GM21390 (cell line): ENCODE measurements at regions not wholly inside any gene's neighbourhood (a gene's known extent, or its start where the extent isn't known, plus 50 kb on each side); places are given as distances from the start of the nearest gene placed in this dataset.
"Not testable (repeated sequence)": the region's sequence is repeated elsewhere in the genome, so short reads cannot be mapped to it uniquely, and the experiment has no call there.

Source experiments
- ATAC-seq: cut with Tn5 transposase; IDR thresholded peaks from one replicate; pipeline ENCODE4 v1.9.1; 2021; ENCODE audit not compliant: unreplicated experiment

DNA sequence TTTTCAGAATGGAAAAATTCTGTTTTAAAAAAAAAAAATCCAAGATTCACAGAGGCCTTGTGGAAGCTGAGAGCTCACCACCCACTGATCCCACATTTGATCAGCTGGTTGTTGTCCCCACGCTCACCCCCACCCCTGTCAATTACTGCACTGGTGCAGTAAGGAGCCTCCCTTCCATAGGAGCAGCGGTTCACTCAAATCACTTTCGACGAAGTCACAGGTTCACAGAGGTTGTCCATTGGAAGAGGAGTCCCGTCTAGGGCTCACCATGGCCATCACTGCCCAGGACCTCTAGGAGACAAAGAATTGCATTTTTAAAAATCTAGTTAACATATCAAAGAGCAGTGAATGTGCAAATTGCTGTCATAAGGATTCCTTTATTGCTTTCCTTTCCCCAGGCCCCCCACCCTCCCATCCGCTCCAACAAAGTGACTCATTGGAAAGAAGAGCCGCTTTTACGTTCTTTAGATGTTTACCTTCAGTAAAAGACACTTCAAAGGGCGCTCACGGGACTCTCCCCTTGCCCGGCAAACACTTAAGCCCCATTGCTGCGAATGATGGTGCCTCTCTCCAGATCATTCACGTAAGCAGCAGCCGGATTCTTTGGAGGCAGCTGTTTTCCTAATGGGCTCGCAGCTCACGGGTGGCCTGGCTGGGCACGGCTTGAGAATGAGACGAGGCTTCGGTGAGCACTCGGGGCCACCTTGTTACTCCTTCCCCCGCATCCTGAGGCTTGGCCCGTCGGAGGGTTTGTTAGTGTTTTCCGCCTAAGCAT lies 165.5 kb upstream of the SALL3 start:
- ATAC-seq, result no peak

DNA sequence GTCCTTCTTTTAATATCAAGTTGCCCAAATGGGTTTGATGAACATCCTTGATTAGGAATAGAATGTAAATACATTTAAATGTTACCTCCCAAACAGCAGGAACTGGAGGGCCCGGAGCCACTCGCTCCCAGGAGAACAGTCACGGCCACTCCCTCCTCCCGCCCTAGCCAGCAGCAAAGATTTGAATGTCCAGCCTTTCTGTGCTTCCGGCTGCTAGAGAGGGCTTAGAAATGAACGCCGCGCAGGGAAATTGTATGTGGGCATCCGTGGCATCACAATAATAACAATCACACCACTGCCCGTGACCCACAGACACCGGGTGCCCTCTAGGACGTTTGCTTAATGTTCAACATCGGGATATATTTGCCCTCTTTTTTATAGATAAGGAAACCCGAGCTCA lies 164.9 kb upstream of the SALL3 start:
- ATAC-seq, result no peak

DNA sequence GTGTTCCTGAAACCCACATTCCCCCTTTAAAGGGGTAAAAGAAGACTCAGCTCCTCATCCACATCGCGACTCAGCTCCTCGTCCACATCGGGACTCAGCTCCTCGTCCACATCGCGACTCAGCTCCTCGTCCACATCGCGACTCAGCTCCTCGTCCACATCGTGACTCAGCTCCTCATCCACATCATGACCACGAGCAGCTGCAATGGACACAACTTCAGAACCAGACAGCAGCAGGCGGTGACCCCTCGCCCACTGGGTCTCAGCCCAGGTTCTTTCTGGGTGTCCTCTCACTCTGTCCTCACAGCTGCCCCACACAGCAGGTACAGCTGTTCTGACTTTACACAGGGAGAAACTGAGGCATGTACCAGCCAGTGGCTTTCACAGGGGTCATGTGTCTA lies 163.5 kb upstream of the SALL3 start:
- ATAC-seq, result no peak

DNA sequence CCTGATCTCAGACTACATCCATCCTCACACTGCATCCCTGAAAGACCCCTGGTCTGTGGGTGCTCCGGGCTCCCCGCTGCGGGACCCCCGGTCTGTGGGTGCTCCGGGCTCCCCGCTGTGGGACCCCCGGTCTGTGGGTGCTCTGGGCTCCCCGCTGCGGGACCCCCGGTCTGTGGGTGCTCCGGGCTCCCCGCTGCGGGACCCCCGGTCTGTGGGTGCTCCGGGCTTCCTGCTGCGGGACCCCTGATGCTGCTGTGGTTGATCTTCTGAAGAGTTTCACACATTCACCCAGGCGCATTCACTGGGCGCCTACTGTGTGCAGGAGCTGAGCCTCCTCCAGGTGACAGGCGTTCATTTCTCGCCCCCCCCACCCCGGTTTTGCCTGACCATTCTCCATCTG lies 162.7 kb upstream of the SALL3 start:
- no peak for ATAC-seq

DNA sequence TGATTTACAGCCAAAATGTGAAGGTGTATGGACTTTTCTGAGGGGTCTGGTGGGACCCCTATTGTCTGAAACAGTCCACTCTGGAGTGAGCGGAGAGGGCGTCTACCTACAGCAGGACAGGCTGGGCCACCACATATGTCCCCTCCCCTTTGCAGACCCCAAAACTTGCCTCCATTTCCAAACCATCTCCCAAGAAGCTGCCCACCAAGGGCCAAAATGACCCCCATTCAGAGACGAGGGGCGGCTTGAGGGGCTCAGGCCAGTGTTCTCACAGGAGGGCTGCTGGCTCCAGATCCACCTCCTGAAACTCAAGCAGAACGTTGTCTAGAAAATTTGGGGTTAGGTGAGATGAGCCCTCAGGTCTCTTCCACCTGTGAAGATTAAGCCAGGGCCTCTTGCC lies 161.1 kb upstream of the SALL3 start:
- ATAC-seq, result no peak

DNA sequence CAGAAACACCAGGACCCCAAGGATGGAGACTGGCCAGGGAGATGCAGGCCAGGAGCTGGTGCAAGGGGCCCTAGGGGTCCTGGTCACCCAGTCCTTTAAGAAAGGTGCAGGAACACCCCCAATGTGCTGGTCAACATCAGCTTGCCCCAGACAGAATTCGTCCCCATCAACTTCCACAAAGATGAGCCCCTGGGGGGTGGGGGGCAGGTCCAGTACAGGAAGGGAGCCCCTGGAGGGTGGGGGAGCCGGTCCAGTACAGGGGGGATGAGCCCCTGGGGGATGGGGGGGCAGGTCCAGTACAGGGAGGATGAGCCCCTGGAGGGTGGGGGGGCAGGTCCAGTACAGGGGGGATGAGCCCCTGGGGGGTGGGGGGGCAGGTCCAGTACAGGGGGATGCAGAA lies 160.7 kb upstream of the SALL3 start:
- ATAC-seq, result no peak

DNA sequence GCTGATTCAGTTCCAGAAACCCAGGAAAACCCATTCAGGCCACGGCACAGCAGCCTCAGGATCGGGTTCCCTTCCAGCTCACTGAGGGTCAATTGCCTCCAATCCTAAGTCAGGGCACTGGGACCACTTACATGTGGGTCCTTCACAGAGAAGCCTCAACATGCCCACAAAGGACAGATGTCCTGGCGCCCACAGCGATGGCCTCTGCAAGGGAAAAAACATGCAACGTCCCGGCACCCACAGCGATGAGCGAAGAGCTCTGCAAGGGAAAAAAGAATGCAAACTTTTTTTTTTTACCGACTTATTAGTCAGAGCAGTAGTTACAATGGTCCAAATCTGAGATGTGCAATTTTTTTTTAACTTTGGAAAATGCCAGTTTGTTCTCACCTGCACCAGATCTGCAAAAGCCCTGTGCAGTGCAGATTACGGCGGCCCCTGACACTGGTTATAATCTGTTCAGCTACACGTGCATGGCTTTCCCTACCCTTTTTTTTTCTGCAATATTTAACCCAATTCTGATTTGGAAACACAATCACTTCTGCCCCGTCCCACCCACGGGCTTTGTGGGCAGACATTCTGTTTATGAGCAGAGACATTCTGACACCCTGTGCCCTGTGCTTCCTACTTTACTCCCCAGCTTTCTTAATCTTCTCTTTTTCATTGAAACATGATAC lies 159.3 kb upstream of the SALL3 start:
- no peak for ATAC-seq

DNA sequence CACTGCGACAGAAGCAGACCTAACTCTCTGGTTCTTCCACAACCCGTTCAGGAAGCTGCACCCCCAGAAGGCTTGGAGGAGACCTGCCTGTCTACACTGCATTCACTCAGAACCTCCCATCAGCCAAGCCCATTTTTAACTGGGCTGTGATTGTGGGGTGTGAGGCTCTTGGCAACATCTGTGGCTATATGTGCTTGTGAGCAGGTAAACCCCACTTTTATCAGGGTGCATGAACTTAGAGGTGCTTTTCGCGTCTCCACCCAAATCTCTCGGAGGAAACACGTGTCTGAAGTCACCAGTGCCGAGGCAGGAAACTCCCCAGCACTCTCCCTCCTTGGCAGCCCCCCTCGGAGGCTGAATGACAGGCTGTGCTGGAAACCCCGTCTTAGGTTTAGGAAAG lies 158.2 kb upstream of the SALL3 start:
- ATAC-seq, result no peak

DNA sequence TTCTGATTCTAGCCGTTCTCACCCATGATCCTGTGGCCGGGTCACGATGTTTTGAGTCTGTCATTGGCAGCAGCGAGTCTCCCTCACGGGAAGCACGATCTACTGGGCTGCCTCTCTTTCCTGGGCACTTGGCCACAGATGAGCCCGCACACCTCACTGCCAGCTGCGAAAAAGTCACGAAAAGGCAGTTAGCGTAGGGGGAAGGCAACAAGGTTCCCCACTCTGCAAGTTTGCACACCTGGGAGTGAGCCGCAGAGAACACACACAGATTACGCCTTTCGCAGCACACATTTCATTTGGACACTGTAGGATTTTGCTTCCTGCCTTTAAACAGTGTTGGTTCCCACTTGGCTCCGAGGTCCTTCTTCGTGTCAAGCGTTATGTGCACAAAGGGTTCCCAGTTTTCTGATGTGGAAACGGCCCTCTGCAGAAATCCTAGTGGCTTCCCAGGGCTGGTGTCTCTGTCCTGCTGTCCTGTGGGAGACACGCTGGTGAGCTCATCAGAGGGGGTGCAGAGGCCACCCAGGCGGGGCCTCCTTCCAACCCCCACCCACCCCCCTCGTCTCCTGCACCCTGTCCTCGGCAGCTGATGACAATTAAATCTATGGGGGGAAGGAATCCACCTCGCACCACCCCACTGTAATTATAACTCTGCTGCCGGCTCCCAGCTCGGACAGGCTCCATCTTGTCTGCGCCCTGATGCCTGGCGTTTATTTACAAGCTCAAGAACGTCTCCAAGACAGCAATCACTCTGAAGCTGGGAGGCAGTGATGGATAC lies 157.3 kb upstream of the SALL3 start:
- ATAC-seq, result no peak

DNA sequence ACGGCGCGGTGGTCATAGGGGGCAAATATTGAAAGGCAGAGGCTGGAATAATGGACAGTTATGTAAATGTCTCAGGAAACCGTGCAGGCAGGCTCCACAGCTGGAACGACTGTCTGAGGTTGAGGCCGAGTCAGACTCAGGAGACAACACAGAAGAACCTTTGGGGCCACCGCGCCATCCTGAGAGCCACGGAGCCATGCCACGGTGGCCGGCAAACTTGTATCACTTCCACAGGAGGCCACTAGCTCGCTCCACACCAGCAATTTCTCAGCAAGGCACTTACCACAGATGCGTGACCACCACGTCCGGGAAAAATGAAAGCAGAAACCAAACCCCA lies 156.7 kb upstream of the SALL3 start:
- no peak for ATAC-seq

DNA sequence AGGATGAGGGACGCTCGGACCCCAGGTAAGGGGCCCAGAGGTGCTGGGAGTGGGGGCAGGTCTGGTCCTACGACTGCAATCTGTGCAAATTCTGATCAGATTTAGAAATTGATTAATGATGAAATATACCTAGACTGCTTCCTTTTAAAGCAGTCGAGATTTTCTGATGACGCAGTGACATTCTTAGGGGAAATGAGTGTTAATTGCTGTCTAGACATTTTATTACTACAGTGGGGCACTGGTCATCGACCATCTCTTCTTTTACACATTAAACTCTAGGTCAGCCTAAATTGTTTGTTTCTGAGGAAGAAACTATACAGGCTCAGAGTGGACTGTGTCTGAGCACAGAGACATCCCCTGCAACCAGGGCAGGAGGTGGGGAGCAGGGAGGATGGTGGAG lies 154.4 kb upstream of the SALL3 start:
- no peak for ATAC-seq

DNA sequence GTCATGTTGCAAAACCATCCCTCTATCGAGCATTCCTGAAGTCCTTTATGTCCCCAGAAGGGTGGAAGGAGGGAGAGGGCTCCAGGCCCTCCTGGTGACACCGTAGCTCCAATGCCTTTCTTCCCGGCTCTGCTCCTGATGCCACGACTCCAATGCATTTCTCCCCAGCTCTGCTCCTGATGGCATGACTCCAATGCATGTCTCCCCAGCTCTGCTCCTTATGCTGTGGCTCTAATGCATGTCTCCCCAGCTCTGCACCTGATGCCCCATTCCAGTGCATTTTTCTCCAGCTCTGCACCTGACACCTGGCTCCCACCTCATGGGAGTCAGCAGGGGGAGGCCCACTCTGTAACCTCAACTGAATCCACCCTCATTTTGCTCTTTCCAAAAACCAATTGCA lies 153.0 kb upstream of the SALL3 start:
- no peak for ATAC-seq

DNA sequence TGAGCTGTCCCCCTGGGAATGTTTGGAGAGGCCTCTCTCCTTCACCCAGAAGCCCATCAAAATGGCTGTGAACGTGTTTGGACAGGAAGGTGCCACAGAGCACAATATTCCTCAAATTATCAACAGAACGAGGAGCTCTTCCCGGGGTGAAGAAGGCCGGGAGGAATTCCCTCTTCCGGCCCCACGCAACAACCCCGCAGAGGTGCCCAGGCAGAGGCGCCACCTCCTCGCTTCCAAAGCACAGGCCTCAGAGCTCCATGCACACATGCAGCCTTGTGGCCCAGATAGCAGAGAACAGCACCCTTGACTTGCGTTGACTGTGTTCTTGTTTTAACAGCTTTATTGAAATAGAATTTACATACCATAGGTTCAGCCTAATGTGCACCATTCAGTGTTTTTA lies 152.5 kb upstream of the SALL3 start:
- ATAC-seq, result no peak

DNA sequence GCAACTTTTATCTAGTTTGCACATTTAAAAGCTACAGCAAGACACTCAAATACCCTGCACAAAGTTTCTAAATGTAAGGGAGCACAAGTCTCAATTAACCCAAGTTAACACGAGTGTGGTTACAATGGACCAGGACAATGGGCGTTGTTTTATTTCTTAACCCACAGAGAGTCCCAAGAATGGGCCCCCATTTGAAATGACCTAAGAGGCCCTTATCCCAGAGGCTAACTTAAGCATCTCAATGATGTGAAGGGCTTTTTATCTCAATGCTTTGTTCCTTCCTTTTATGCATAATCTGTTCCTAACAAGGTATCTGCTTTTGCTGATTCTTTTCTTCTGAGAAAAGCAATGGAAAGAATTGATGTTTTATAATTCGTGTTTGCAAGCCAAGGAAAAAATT lies 151.5 kb upstream of the SALL3 start:
- no peak for ATAC-seq

DNA sequence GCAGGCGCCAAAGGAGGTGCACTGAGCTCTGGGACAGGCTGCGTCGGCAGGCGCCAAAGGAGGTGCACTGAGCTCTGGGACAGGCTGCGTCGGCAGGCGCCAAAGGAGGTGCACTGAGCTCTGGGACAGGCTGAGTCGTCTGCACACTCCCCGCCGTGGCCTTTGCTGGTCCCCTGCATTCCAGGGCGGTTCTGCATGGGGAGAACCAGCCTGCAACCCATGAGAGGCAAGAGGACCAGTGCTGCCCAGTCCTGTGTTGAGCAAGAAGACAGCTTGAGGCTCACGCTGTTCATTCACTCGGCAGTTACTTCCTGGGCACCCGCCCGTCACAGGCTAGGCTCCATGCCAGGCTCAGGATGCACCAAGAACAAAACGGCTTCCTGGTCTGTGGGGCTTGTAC lies 150.6 kb upstream of the SALL3 start:
- not testable (repeated sequence) for ATAC-seq

DNA sequence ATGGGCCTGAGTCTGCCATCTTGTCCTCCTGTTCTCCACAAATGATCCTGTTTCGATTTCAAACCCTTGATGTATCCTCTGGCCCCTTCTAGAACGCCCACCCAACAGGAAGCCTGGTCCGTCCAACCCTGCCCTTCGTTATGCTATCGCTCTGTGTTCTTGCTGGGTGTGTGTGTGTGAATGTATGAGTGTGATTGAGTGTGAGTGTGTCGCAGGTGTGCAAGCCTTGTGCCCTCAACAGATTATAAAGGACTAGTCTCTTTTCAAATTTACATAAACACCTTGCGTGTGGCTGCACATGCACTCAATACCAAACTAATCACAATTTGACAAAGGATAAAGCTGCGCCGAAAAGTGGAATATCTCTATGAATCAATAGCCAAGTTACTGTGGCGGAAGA lies 149.5 kb upstream of the SALL3 start:
- ATAC-seq, result no peak

DNA sequence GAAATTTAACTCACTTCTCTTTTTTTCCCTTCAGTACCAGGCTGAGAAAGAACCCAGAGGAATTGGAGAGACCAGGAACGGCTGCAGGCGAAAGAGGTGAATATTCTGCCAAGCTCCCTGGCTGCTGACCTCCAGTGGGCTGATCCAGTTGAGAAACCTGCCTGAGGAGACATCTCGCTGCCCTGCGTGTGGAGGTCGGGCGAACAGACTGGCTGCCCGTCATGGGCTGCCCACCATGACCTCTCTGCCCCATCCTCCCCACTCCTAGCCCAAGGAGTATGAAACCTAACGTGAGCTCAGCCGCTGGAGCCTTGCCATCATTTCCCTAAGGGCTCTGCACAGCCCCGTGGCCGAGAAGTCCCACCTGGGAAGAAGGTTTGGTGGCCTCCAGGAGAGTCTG lies 148.8 kb upstream of the SALL3 start:
- ATAC-seq, result no peak

DNA sequence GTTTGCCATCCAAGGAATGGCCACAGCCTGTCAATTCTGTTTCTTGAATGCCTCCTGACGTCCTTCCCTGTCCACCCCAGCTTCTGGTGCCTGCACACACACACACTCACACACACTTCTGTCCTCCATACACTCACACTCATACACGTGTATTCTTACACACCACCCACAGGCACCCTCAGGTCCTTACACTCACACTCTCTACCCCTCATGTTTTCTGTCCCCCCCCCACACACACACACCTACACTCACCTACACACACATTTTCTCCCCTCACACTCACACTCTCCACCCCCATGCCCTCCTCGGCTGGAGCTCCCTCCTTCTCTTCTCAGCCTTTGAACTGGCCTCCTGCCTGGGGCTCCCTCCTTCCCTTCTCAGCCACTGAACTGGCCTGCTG lies 148.0 kb upstream of the SALL3 start:
- ATAC-seq, result no peak

DNA sequence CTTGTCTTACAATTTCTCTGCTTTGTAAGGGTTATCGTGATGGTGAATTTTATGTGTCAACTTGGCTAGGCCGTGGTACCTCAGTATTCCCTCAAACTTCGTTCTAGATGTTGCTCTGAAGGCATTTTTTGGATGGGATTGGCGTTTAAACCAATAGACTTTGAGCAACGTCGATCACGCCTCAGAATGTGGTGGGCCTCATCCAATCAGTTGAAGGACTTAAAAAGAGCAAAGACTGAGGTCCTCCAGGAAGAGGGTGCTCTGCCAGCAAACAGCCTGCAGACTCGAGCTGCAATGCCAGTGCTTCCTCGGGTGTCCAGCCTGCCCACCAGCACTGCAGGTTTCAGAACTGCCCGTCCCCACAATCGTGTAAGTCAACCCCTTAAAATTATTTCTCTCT lies 145.8 kb upstream of the SALL3 start:
- no peak for ATAC-seq

DNA sequence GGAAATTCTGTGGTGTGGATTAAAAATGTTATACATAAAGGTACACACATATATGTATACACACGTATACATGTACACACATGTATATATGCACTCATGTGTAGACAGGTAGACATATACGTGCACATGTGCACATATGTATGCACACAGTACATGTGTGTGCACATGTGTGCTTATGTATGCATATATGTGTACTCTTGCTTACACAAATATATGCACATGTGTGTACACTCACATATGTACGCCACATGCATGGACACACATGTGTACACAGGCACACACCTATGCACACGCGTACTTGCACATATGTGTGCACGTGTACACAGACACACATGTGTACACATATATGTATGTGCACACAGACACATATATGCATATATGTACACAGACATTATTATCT lies 142.8 kb upstream of the SALL3 start:
- no peak for ATAC-seq

DNA sequence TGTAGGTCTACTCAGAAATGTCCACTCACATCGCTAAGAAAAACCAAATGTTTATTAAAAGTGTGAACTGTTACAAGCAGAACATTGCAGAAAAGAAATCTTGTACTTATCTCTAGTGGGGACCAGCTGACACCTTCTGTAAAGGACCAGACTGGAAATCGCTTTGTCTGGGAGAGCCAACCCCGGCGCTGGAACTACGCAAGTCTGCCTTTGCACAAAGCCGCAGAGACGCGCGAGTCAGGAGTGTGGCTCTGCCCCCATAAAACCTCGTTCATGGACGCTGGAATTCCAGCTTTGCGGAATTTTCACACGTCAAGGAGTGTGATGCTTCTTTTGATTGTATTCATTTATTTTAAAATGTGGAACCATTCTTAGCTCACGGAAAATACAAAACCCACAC lies 141.9 kb upstream of the SALL3 start:
- ATAC-seq, result no peak

DNA sequence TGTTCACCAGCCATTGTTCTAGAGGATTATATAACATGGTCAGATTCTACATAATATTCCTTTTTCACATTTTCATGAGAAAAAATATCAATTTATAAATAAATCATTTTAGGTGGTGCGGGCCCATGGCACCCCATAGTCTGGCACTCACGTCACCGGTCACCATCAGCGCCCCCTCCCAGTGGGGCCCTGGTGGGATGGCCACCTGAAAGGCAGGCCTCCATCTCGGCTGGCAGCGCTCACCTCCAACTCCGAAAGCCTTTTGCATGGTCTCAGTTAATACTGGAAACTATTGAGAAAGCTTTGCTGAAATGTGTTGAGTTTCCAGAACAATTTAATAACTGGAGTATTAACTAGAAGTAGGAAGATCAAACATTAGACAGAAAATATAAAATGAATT lies 141.4 kb upstream of the SALL3 start:
- ATAC-seq, result no peak
